Astrocyte of the cerebellum (primary cell): ENCODE measurements at regions not wholly inside any gene's neighbourhood (a gene's known extent, or its start where the extent isn't known, plus 50 kb on each side); places are given as distances from the start of the nearest gene placed in this dataset.

Experiments used
- DNase-seq: peaks from one replicate; pipeline ENCODE4 v3.0.0-alpha.2; 2011; ENCODE audit warnings: low read depth
- H3K4me3 ChIP-seq: 2 replicates; pipeline ENCODE4 v1.5.1; 2011; ENCODE audit warnings: mild to moderate bottlenecking, low read depth, low read length, moderate library complexity
- in situ Hi-C: cut with HindIII; loops from 2 replicates; pipeline ENCODE4 v1.10.0; 2017; ENCODE audit warnings: low sequenced_read_pairs
- TF ChIP-seq, protein P1 (sequence below): IDR thresholded peaks from 2 replicates; pipeline ENCODE4 v1.5.1; 2012; ENCODE audit warnings: low read length, low read depth, moderate library complexity, mild to moderate bottlenecking; ENCODE audit errors: missing control alignments

- TF ChIP-seq, protein P1, sequence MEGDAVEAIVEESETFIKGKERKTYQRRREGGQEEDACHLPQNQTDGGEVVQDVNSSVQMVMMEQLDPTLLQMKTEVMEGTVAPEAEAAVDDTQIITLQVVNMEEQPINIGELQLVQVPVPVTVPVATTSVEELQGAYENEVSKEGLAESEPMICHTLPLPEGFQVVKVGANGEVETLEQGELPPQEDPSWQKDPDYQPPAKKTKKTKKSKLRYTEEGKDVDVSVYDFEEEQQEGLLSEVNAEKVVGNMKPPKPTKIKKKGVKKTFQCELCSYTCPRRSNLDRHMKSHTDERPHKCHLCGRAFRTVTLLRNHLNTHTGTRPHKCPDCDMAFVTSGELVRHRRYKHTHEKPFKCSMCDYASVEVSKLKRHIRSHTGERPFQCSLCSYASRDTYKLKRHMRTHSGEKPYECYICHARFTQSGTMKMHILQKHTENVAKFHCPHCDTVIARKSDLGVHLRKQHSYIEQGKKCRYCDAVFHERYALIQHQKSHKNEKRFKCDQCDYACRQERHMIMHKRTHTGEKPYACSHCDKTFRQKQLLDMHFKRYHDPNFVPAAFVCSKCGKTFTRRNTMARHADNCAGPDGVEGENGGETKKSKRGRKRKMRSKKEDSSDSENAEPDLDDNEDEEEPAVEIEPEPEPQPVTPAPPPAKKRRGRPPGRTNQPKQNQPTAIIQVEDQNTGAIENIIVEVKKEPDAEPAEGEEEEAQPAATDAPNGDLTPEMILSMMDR = no peak
- DNase-seq = no peak
- in situ Hi-C loops = no loop called here
Observed at GRCh38 chr15:38079236-38079635, 144.8 kb downstream of the TMCO5A start.

GRCh38 chr15:38080651-38081275 is 146.3 kb downstream of the TMCO5A start:
- in situ Hi-C loops = no loop called here
- DNase-seq = no peak
- H3K4me3 ChIP-seq = no peak overlapping the region
- TF ChIP-seq, protein P1 = no peak

More at GRCh38 chr15:38079236-38079635, 144.8 kb downstream of the TMCO5A start:
- no peak overlapping the region for H3K4me3 ChIP-seq

- in situ Hi-C loops = no loop called here
- no peak for DNase-seq
Observed at GRCh38 chr15:38084289-38084688, 149.8 kb downstream of the TMCO5A start.

GRCh38 chr15:38085114-38085513 is 150.7 kb downstream of the TMCO5A start:
- H3K4me3 ChIP-seq = no peak overlapping the region
- no peak for DNase-seq
- TF ChIP-seq, protein P1 = no peak
- in situ Hi-C loops = no loop called here

More at GRCh38 chr15:38084289-38084688, 149.8 kb downstream of the TMCO5A start:
- H3K4me3 ChIP-seq = no peak overlapping the region
- TF ChIP-seq, protein P1 = no peak

DNA sequence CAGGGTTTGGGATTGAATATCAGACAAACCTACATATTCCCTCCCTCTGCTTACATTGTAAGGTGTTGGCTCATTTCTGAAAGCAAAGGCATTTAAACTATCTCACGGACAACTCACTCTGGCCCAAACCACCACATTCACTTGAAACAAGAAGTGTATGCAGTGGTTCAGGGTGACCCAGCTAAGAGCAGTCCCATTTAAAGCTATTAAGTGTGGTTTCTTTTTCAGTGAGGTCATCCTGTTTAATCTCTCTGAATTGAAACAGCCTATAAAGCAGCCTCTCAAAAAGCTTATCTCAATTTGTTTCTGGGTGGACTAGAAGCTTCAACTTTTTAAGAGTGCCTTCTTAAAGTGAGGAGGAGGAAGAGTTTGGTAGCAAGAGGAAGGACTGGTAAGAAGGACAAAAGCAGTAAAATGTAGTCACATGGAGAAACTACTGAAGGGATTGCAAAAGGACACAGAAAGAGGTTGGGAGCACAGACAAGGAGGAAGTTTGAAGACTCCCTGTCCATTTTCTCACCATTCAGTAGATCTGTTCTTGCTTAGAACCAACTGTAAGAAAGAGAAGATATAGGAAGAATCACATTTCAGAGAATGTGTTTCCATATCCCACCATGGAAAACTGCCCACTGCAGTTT is 151.6 kb downstream of the TMCO5A start:
- TF ChIP-seq, protein P1 = no peak
- DNase-seq = no peak
- in situ Hi-C loops = no loop called here
- H3K4me3 ChIP-seq = no peak overlapping the region

DNA sequence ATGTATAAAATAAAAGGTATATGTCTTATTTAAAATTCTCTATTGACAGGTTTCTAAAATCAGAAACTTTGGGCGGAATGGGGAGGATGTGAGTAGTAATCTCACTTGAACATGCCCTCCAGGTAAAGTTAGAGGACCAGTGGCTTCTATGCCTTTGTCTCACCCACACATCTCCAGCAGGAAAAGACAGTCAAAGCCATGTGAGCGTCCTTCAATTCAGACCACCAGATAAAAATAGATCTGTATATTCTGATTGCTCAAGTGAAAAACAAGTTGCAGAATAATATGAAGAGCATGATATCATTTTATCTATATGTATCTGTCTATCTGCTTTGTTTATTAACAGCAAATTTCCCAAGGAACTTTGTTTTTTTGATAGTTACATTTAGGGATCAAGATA is 152.2 kb downstream of the TMCO5A start:
- in situ Hi-C loops = no loop called here
- no peak overlapping the region for H3K4me3 ChIP-seq
- TF ChIP-seq, protein P1 = no peak
- no peak for DNase-seq
